ENCODE measurements at regions not wholly inside any gene's neighbourhood (a gene's known extent, or its start where the extent isn't known, plus 50 kb on each side); places are given as distances from the start of the nearest gene placed in this dataset.

DNA sequence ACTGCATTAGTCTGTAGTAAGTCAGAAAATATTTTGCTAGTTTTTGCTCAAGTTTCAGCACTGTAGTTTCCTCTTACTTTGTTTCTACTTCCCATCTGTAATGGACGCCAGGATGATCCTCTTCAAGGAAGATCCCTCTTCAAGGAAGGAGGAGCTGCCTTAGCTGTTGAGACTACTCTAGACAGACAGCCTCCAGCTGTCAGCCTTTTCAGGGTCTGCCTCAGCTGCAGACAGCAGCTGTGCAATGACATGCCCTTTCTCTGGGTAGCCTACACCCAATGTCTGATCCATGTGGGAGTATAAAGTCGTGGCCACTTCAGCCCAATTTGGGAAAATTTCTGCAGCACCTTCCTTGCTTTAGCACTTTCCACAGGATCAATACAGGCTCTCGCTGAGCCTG lies 281.0 kb upstream of the MAOA start:
- no peaks in the 10 kb centered on the region for H3K36me3 ChIP-seq
- TF ChIP-seq, protein P1, sequence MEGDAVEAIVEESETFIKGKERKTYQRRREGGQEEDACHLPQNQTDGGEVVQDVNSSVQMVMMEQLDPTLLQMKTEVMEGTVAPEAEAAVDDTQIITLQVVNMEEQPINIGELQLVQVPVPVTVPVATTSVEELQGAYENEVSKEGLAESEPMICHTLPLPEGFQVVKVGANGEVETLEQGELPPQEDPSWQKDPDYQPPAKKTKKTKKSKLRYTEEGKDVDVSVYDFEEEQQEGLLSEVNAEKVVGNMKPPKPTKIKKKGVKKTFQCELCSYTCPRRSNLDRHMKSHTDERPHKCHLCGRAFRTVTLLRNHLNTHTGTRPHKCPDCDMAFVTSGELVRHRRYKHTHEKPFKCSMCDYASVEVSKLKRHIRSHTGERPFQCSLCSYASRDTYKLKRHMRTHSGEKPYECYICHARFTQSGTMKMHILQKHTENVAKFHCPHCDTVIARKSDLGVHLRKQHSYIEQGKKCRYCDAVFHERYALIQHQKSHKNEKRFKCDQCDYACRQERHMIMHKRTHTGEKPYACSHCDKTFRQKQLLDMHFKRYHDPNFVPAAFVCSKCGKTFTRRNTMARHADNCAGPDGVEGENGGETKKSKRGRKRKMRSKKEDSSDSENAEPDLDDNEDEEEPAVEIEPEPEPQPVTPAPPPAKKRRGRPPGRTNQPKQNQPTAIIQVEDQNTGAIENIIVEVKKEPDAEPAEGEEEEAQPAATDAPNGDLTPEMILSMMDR (IDR thresholded peaks at IDR 0.05): no peak
- no peak overlapping the region for H3K4me3 ChIP-seq
- no peaks in the 10 kb centered on the region for H3K4me1 ChIP-seq
- intact Hi-C loops (cut with DNase I; ENCODE audit: low total_unique reads): no loop called here
- no peak for DNase-seq
- no peaks in the 10 kb centered on the region for H3K27me3 ChIP-seq
- H3K9me3 ChIP-seq: peaks cover 0 to 11% (median 10%) of the 10 kb centered on the region in 3 donors
- H3K27ac ChIP-seq: no peak overlapping the region

DNA sequence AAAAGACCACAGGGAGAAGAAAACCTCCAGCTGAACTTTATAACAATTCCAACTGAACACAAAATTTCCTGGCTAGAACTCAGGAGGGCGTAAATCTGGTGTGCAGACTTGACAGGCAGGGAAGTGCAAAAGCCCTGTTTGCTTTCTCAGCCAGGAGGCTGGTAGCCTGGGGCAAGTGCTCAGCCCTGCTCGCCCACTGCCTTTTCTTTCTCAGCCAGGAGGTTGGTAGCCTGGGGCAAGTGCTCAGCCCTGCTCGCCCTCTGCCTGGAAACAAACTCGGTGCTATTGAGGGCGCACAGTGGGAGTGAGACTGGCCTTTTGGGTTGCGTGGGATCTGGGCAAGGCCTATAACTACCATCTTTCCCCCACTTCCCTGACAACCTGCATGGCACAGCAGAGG lies 275.4 kb upstream of the MAOA start:
- no peaks in the 10 kb centered on the region for H3K4me1 ChIP-seq
- no peaks in the 10 kb centered on the region for H3K27me3 ChIP-seq
- H3K4me3 ChIP-seq: no peak overlapping the region
- peaks cover 0 to 13% (median 0%) of the 10 kb centered on the region in 3 donors for H3K9me3 ChIP-seq
- TF ChIP-seq, protein P1 (IDR thresholded peaks at IDR 0.05): no peak
- no peak overlapping the region for H3K27ac ChIP-seq
- intact Hi-C loops (cut with DNase I; ENCODE audit: low total_unique reads): no loop called here
- no peaks in the 10 kb centered on the region for H3K36me3 ChIP-seq
- DNase-seq: no peak

DNA sequence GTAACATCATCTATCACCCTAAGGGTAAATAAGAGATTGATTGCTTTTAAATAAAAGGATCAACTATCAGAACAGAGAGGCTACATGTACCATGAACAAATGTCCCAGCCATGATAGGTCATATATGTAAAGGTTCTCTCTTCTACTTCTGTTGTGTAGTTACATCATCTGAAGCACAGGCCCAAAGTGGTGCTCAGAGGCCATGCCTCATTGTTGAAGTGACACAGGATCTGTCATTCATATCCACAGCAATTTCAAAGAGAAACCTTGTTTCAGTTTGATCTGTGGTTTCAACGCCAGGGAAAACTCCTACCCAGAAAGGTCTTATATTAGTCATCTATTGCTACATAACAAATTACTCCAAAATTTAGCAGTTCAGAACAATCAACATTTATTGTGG lies 269.2 kb upstream of the MAOA start:
- intact Hi-C loops (cut with DNase I; ENCODE audit: low total_unique reads): no loop called here
- no peaks in the 10 kb centered on the region for H3K9me3 ChIP-seq
- no peaks in the 10 kb centered on the region for H3K36me3 ChIP-seq
- no peak overlapping the region for H3K27ac ChIP-seq
- no peak for DNase-seq
- TF ChIP-seq, protein P1 (IDR thresholded peaks at IDR 0.05): no peak
- H3K4me1 ChIP-seq: no peaks in the 10 kb centered on the region
- no peaks in the 10 kb centered on the region for H3K27me3 ChIP-seq
- no peak overlapping the region for H3K4me3 ChIP-seq

DNA sequence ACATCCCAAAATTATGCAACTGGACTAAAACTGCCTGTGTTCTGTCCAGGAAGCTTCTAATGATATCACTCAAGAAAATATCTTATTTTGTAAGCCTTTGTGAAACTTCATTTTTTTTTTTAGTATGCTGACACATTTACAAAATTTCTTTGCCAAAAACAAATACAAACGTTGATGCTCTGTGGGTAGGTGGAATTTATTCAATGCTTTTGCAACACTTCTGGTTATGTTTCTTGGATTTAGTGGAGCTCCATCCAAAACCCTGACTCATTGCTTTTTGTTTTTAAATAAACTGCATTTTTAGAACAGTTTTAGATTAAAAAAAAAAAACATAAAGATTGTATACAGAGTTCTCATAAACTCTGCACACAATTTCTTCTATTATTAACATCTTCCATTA lies 250.9 kb upstream of the MAOA start:
- TF ChIP-seq, protein P1 (IDR thresholded peaks at IDR 0.05): no peak
- H3K4me1 ChIP-seq: no peaks in the 10 kb centered on the region
- H3K36me3 ChIP-seq: no peaks in the 10 kb centered on the region
- H3K27me3 ChIP-seq: no peaks in the 10 kb centered on the region
- no peak overlapping the region for H3K27ac ChIP-seq
- no peak overlapping the region for H3K4me3 ChIP-seq
- H3K9me3 ChIP-seq: no peaks in the 10 kb centered on the region
- DNase-seq: no peak
- intact Hi-C loops (cut with DNase I; ENCODE audit: low total_unique reads): no loop called here

DNA sequence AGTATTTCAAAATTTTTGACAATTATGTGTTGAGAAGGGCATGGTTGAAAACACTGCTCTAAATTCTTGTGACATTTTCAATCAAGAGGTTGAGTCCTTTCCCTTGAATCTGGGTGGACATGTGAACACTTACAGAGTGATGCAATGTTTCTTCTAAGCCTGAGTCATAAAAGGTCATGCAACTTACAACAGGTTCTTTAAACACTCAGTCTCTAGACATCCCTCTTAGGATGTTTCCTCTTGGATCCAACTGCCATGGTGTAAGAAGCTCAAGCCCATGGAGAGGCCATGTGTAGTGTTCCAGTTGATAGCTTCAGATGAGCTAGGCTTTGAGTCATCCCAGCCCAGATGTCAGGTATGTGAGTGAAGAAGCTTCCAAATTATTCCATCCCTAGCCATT lies 232.2 kb upstream of the MAOA start:
- no peak for DNase-seq
- Histone ChIP-seq H3K4me3 (no peak overlapping the region), H3K27me3 (no peaks in the 10 kb centered on the region), H3K27ac (no peak overlapping the region), H3K36me3 (no peaks in the 10 kb centered on the region), H3K9me3 (no peaks in the 10 kb centered on the region), H3K4me1 (no peaks in the 10 kb centered on the region)
- TF ChIP-seq, protein P1 (IDR thresholded peaks at IDR 0.05): no peak
- intact Hi-C loops (cut with DNase I; ENCODE audit: low total_unique reads): no loop called here

DNA sequence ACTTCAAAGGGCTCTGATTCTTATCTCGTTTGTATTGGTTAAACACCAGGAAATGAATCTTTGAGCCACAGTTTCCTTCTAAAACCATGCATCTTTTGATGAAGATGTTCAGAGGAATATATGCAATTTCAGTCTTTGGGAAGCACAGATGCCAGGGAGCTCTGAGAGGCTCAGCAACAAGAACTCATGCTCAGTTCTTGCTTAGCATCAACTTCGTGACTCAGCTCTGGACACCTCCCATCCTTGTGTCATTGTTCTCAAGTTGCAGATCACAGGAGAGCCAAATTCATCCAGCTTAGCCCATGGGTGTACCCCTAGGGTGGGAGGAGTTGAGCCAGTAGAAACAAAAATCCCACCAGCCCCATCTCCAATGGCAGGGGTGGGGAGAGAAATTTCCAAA lies 219.6 kb upstream of the MAOA start:
- H3K9me3 ChIP-seq: no peaks in the 10 kb centered on the region
- intact Hi-C loops (cut with DNase I; ENCODE audit: low total_unique reads): no loop called here
- H3K27ac ChIP-seq: no peak overlapping the region
- DNase-seq: no peak
- H3K4me1 ChIP-seq: no peaks in the 10 kb centered on the region
- H3K27me3 ChIP-seq: no peaks in the 10 kb centered on the region
- H3K4me3 ChIP-seq: no peak overlapping the region
- H3K36me3 ChIP-seq: no peaks in the 10 kb centered on the region
- TF ChIP-seq, protein P1 (IDR thresholded peaks at IDR 0.05): no peak
